SU-DHL-6 (cell line): ENCODE measurements at regions not wholly inside any gene's neighbourhood (a gene's known extent, or its start where the extent isn't known, plus 50 kb on each side); places are given as distances from the start of the nearest gene placed in this dataset.

Experiments used
- H2AFZ ChIP-seq: fragments of 200-600 bp; sonication (generic); 2 replicates; pipeline ENCODE4 v1.6.1; 2014; ENCODE audit warnings: low read depth, mild to moderate bottlenecking, moderate library complexity, mixed read lengths, antibody characterized with exemption, low read length; ENCODE audit not compliant: severe bottlenecking
- H3F3A ChIP-seq: fragments of 200-600 bp; shearing (Covaris generic); 2 replicates; pipeline ENCODE4 v1.6.0; 2016; ENCODE audit warnings: antibody characterized with exemption, mild to moderate bottlenecking; ENCODE audit not compliant: insufficient read depth
- H3K27ac ChIP-seq: fragments of 200-600 bp; sonication (generic); 2 replicates; pipeline ENCODE4 v1.5.1; 2016; ENCODE audit warnings: low read depth, mild to moderate bottlenecking, low read length, moderate library complexity, mixed read lengths
- H3K27me3 ChIP-seq: fragments of 200-600 bp; sonication (generic), shearing (Covaris generic); 2 replicates; pipeline ENCODE4 v1.6.0; 2014; ENCODE audit warnings: mild to moderate bottlenecking, low read length
- H3K36me3 ChIP-seq: fragments of 200-600 bp; sonication (generic); 2 replicates; pipeline ENCODE4 v1.6.1; 2014; ENCODE audit warnings: mild to moderate bottlenecking, low read length, mixed read lengths
- H3K4me2 ChIP-seq: fragments of 300-600, 200-600 bp; shearing (Covaris generic), sonication (generic); 2 replicates; pipeline ENCODE4 v1.6.0; 2014; ENCODE audit warnings: low read length, low read depth, mild to moderate bottlenecking; ENCODE audit not compliant: poor library complexity, severe bottlenecking
- H3K4me3 ChIP-seq: fragments of 200-600 bp; sonication (generic); 2 replicates; pipeline ENCODE4 v1.5.1; 2014; ENCODE audit warnings: antibody characterized with exemption, low read length, mild to moderate bottlenecking, mixed read lengths; ENCODE audit not compliant: insufficient read depth, poor library complexity, severe bottlenecking
- H3K79me2 ChIP-seq: fragments of 200-600 bp; sonication (generic); 2 replicates; pipeline ENCODE4 v1.6.1; 2014; ENCODE audit warnings: mild to moderate bottlenecking, low read length, moderate library complexity; ENCODE audit not compliant: insufficient read depth
- H3K9ac ChIP-seq: fragments of 200-600 bp; sonication (generic); 2 replicates; pipeline ENCODE4 v1.7.0; 2014; ENCODE audit warnings: mild to moderate bottlenecking, low read length
- H3K9me2 ChIP-seq: fragments of 200-600 bp; sonication (generic); replicated peaks from 2 replicates; pipeline ENCODE4 v1.6.1; 2014; ENCODE audit warnings: low read length; ENCODE audit not compliant: insufficient read depth
- H3K9me3 ChIP-seq: fragments of 200-600 bp; sonication (generic); 2 replicates; pipeline ENCODE4 v1.6.1; 2014; ENCODE audit warnings: low read length, mixed read lengths; ENCODE audit not compliant: insufficient read depth
- H4K20me1 ChIP-seq: fragments of 200-600 bp; sonication (generic); 2 replicates; pipeline ENCODE4 v1.6.1; 2014; ENCODE audit warnings: low read depth, mild to moderate bottlenecking, antibody characterized with exemption, low read length, moderate library complexity, mixed read lengths
- EZH2phosphoT487 ChIP-seq: fragments of 200-600 bp; sonication (generic), shearing (Covaris generic); conservative IDR thresholded peaks from 2 replicates; pipeline ENCODE4 v1.6.1; 2018; ENCODE audit warnings: mild to moderate bottlenecking, antibody characterized with exemption, low read length, moderate library complexity, mixed read lengths
- TF ChIP-seq, protein P1 (sequence below): fragments of 200-600 bp; sonication (generic); IDR thresholded peaks from one replicate; pipeline ENCODE4 v1.5.1; 2017; ENCODE audit warnings: antibody characterized with exemption, mild to moderate bottlenecking, low read length, moderate library complexity; ENCODE audit not compliant: insufficient read depth, poor library complexity, severe bottlenecking

DNA sequence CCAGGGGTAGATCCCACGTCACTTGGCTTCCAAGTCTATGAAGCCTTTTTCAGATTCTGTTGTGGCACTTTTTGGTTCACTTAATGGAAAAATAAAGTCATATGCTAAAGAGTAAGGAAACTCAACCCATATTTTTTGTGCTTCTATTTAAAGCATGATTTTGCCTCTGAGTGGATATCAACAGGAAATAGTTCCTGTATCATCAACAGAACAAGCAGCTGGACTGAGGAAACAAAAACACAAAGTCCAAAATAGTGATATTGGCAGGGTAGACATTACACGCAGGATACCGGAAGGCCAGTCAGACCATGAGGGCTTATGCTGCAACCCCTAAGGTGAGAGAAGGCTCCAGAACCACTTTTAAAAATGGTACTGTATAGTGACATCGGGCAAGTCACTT lies 248.3 kb upstream of the ANO5 start:
- Histone ChIP-seq H3K9me3 (no peaks in the 10 kb centered on the region), H3K79me2 (no peaks in the 10 kb centered on the region), H3K36me3 (no peaks in the 10 kb centered on the region), H4K20me1 (no peaks in the 10 kb centered on the region), H3K27ac (no peak overlapping the region), H2AFZ (no peak overlapping the region), H3K4me2 (no peak overlapping the region), H3K9me2 (no peaks in the 10 kb centered on the region), H3K9ac (no peak overlapping the region), H3F3A (no peaks in the 10 kb centered on the region), H3K4me3 (no peak overlapping the region), H3K27me3 (no peaks in the 10 kb centered on the region)
- TF ChIP-seq, protein P1, sequence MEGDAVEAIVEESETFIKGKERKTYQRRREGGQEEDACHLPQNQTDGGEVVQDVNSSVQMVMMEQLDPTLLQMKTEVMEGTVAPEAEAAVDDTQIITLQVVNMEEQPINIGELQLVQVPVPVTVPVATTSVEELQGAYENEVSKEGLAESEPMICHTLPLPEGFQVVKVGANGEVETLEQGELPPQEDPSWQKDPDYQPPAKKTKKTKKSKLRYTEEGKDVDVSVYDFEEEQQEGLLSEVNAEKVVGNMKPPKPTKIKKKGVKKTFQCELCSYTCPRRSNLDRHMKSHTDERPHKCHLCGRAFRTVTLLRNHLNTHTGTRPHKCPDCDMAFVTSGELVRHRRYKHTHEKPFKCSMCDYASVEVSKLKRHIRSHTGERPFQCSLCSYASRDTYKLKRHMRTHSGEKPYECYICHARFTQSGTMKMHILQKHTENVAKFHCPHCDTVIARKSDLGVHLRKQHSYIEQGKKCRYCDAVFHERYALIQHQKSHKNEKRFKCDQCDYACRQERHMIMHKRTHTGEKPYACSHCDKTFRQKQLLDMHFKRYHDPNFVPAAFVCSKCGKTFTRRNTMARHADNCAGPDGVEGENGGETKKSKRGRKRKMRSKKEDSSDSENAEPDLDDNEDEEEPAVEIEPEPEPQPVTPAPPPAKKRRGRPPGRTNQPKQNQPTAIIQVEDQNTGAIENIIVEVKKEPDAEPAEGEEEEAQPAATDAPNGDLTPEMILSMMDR, result no peak
- TF ChIP-seq EZH2phosphoT487, result no peak

DNA sequence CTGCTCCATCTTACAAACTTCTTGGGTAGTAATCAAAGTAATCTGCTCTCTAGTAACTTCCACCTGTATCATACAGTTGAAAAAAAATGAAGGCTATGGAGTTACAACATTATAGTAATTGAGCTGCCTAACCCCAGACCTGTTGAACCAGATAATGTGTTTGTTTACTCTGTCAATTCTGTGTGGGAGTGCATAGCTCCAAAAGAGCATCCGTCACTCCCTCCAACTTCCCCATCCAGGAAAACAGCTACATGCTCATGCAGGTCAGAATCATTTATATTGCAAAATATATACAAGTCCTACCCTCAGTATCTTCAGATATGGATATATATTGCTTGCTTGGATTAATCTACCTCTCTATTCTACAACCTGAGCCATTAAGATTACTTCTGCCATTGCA lies 244.0 kb upstream of the ANO5 start:
- H3K79me2 ChIP-seq, result no peaks in the 10 kb centered on the region
- no peaks in the 10 kb centered on the region for H3K27me3 ChIP-seq
- H3K4me2 ChIP-seq, result no peak overlapping the region
- TF ChIP-seq, protein P1, result no peak
- no peak for TF ChIP-seq EZH2phosphoT487
- no peak overlapping the region for H3K27ac ChIP-seq
- no peak overlapping the region for H2AFZ ChIP-seq
- no peaks in the 10 kb centered on the region for H3K36me3 ChIP-seq
- H3F3A ChIP-seq, result no peaks in the 10 kb centered on the region
- no peak overlapping the region for H3K9ac ChIP-seq
- H3K9me3 ChIP-seq, result no peaks in the 10 kb centered on the region
- no peaks in the 10 kb centered on the region for H4K20me1 ChIP-seq
- no peak overlapping the region for H3K4me3 ChIP-seq
- H3K9me2 ChIP-seq, result no peaks in the 10 kb centered on the region

- Histone ChIP-seq H3K9me2 (no peaks in the 10 kb centered on the region), H2AFZ (no peak overlapping the region), H3K27me3 (no peaks in the 10 kb centered on the region), H3K9ac (no peak overlapping the region), H3K27ac (no peak overlapping the region), H3K4me2 (no peak overlapping the region), H4K20me1 (no peaks in the 10 kb centered on the region), H3K36me3 (no peaks in the 10 kb centered on the region), H3F3A (no peaks in the 10 kb centered on the region), H3K4me3 (no peak overlapping the region), H3K79me2 (no peaks in the 10 kb centered on the region), H3K9me3 (no peaks in the 10 kb centered on the region)
- TF ChIP-seq, protein P1, result no peak
- no peak for TF ChIP-seq EZH2phosphoT487
Measured at GRCh38 chr11:21949763-21950413, 243.0 kb upstream of the ANO5 start.
